Cardiac septum (tissue), 1 donor: ENCODE measurements at regions not wholly inside any gene's neighbourhood (a gene's known extent, or its start where the extent isn't known, plus 50 kb on each side); places are given as distances from the start of the nearest gene placed in this dataset.
"Not testable (repeated sequence)": the region's sequence is repeated elsewhere in the genome, so short reads cannot be mapped to it uniquely, and the experiment has no call there.

ENCODE experiments used
- DNase-seq: peaks from one replicate; pipeline ENCODE4 v3.0.0-alpha.2; 2020; ENCODE audit warnings: low spot score
- intact Hi-C: fragments of 100-400 bp; cut with DNase I; formaldehyde crosslinking; loops from one replicate; pipeline ENCODE4 v1.14.0; 2022
- donor health status: DM: no; HTN: no; CAD: no.

GRCh38 chr10:59020502-59020901 is 155.9 kb upstream of the PHYHIPL start:
- intact Hi-C loops, result no loop called here
- DNase-seq, result no peak

GRCh38 chr10:59025981-59026765 is 150.3 kb upstream of the PHYHIPL start:
- intact Hi-C loops, result no loop called here
- no peak for DNase-seq

- intact Hi-C loops, result no loop called here
- no peak for DNase-seq
Observed at GRCh38 chr10:59027975-59028655, 148.3 kb upstream of the PHYHIPL start.

GRCh38 chr10:59033622-59034021 is 142.8 kb upstream of the PHYHIPL start:
- no peak for DNase-seq
- intact Hi-C loops, result no loop called here

GRCh38 chr10:59036311-59037017 is 140.0 kb upstream of the PHYHIPL start:
- intact Hi-C loops, result no loop called here

GRCh38 chr10:59037018-59037389 is 139.4 kb upstream of the PHYHIPL start:
- intact Hi-C loops, result no loop called here
- no peak for DNase-seq

More at GRCh38 chr10:59036311-59037017, 140.0 kb upstream of the PHYHIPL start:
- DNase-seq, result no peak

- intact Hi-C loops, result no loop called here
Observed at GRCh38 chr10:59037506-59037905, 138.9 kb upstream of the PHYHIPL start.

GRCh38 chr10:59043358-59043757 is 133.1 kb upstream of the PHYHIPL start:
- DNase-seq, intact Hi-C loops: not testable (repeated sequence)

More at GRCh38 chr10:59037506-59037905, 138.9 kb upstream of the PHYHIPL start:
- DNase-seq, result no peak

GRCh38 chr10:59047180-59047579 is 129.3 kb upstream of the PHYHIPL start:
- intact Hi-C loops, result no loop called here

GRCh38 chr10:59047957-59048618 is 128.4 kb upstream of the PHYHIPL start:
- DNase-seq, result no peak
- intact Hi-C loops, result no loop called here

More at GRCh38 chr10:59047180-59047579, 129.3 kb upstream of the PHYHIPL start:
- no peak for DNase-seq

GRCh38 chr10:59053502-59053901 is 122.9 kb upstream of the PHYHIPL start:
- intact Hi-C loops, DNase-seq: not testable (repeated sequence)

- no peak for DNase-seq
- intact Hi-C loops, result no loop called here
Observed at GRCh38 chr10:59055045-59055444, 121.4 kb upstream of the PHYHIPL start.

GRCh38 chr10:59057345-59057744 is 119.1 kb upstream of the PHYHIPL start:
- DNase-seq, result no peak
- intact Hi-C loops, result no loop called here

- intact Hi-C loops, result no loop called here
- no peak for DNase-seq
Observed at GRCh38 chr10:59060852-59061251, 115.6 kb upstream of the PHYHIPL start.

GRCh38 chr10:59063491-59063890 is 113.0 kb upstream of the PHYHIPL start:
- no peak for DNase-seq
- intact Hi-C loops, result no loop called here

GRCh38 chr10:59064080-59064692 is 112.3 kb upstream of the PHYHIPL start:
- intact Hi-C loops, result no loop called here
- DNase-seq, result no peak

GRCh38 chr10:59064759-59065539 is 111.5 kb upstream of the PHYHIPL start:
- intact Hi-C loops, result no loop called here
- DNase-seq, result no peak

- no peak for DNase-seq
- intact Hi-C loops, result no loop called here
Observed at GRCh38 chr10:59068581-59069191, 107.8 kb upstream of the PHYHIPL start.
